HL-60/S4 treated with retinoic acid at 250 ng/mL for 4 days and 3 days (cell line): ENCODE measurements at regions not wholly inside any gene's neighbourhood (a gene's known extent, or its start where the extent isn't known, plus 50 kb on each side); places are given as distances from the start of the nearest gene placed in this dataset.

Experiments used
- in situ Hi-C: fragments of 300-500 bp; cut with MboI; formaldehyde crosslinking; loops from 2 replicates; pipeline ENCODE4 v1.7.0; 2022; ENCODE audit warnings: low sequenced_read_pairs

DNA sequence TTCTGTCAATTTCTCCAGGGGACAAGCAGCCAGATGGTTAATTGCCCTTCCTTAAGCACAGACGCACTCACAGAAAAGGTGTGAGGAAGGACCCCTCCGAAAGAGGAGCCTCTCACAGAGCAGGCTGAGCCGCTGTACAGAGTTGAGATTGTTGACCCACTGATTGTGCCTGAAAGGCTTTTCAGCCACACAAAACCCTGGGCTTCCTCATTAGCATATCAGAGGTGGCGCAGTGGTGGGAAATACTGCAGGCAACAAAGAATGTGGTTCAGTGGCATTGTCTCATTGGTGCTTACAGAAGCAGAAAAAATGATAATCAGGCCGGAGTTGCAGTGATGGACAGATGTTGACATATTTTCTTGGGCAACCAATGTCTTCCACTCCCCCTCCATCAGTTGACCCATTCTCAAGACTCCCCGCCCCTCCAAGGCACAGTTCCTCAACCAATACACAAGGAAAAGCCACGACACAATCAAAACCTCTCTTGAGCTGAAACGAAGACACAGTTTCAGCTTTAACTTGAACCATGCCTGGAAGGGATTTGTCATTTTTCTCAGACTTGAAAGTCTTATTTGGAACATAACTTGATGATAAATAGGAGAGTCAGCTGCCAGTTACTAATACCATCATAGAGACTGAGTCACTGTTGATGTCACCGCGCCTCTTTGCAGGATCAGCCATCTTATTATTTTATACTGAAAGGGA, 53.1 kb downstream of the ATXN3L start:
- in situ Hi-C loops, result no loop called here

GRCh38 chrX:13265549-13266132, 54.2 kb downstream of the ATXN3L start:
- in situ Hi-C loops, result no loop called here

GRCh38 chrX:13265111-13265510, 54.7 kb downstream of the ATXN3L start:
- in situ Hi-C loops, result no loop called here

GRCh38 chrX:13263560-13264251, 56.1 kb downstream of the ATXN3L start:
- in situ Hi-C loops, result no loop called here

GRCh38 chrX:13261348-13261747, 58.5 kb downstream of the ATXN3L start:
- in situ Hi-C loops, result no loop called here

- in situ Hi-C loops, result no loop called here
Measured at GRCh38 chrX:13260598-13260997, 59.3 kb downstream of the ATXN3L start.

- in situ Hi-C loops, result no loop called here
Measured at GRCh38 chrX:13258725-13259124, 61.1 kb downstream of the ATXN3L start.

GRCh38 chrX:13258052-13258444, 61.8 kb downstream of the ATXN3L start:
- in situ Hi-C loops, result no loop called here

DNA sequence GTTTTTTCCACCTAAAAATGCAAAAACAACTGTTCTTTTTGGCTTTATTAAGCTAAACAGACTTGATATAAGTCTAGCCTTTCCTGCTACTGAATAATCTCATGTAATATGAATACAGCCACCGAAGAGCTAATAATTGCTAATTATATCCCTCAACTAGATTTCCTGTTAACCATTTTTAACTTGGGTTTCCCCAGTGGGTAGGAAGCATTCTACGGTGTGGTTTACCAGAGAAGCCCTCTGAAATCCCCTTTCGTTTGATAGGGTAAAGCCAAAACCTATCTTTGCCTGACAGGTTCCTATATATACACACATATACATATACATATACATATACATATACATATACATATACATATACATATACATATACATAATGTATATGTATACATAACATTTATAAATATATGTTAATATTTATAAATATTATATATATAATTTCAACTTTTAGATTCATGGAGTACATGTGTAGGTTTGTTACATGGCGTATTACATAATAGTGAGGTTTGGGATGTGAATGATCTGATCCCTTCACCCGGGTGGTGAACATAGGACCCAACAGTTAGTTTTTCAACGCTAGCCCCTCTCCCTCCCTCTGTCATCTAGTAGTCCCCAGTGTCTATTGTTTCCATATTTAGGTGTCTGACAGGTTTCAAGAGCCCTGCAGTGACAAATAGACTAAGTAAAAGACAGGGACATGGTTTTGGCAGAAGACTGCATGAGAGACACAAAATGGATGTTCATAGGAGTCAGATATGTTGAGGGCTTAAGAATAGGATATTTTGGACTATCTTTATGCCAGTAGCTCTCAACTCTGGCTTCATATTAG, 62.4 kb downstream of the ATXN3L start:
- in situ Hi-C loops, result no loop called here

- in situ Hi-C loops, result no loop called here
Measured at GRCh38 chrX:13256603-13257002, 63.2 kb downstream of the ATXN3L start.

- in situ Hi-C loops, result no loop called here
Measured at GRCh38 chrX:13254870-13255269, 65.0 kb downstream of the ATXN3L start.

DNA sequence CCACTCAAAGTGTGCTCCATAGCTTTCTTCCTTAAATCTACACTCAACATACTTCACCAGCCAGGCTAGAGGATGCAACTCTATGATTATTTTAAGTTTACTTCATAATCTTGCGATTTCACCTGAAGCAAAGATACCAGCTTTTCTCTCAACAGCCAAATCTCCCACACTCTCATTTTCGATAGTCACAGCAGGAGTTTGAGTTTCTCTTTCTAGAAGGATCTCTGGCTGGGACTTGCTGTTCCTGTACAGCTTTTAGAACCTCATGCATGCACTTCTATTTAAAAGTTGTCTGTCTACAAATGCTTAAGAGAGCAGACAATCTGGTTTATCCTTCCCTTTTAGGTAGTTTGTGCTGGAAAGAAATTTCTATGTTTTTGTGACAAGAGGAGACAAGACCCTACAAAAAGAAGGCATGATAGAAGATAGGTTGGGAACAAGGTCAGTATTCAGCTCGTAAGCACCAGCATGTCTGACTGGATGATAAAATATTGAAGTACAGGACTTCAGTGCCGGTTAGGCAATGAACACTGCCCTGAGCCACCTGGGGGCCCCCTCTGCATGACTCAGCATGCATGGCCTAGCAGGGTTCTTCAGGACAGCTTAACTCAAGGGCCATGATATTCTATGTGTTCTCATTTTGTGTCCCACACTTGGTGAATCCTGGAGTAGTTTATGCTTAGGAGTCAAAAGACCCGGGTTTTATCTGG, 65.6 kb downstream of the ATXN3L start:
- in situ Hi-C loops, result no loop called here

GRCh38 chrX:13253223-13253622, 66.6 kb downstream of the ATXN3L start:
- in situ Hi-C loops, result no loop called here

- in situ Hi-C loops, result no loop called here
Measured at GRCh38 chrX:13252726-13253125, 67.1 kb downstream of the ATXN3L start.

DNA sequence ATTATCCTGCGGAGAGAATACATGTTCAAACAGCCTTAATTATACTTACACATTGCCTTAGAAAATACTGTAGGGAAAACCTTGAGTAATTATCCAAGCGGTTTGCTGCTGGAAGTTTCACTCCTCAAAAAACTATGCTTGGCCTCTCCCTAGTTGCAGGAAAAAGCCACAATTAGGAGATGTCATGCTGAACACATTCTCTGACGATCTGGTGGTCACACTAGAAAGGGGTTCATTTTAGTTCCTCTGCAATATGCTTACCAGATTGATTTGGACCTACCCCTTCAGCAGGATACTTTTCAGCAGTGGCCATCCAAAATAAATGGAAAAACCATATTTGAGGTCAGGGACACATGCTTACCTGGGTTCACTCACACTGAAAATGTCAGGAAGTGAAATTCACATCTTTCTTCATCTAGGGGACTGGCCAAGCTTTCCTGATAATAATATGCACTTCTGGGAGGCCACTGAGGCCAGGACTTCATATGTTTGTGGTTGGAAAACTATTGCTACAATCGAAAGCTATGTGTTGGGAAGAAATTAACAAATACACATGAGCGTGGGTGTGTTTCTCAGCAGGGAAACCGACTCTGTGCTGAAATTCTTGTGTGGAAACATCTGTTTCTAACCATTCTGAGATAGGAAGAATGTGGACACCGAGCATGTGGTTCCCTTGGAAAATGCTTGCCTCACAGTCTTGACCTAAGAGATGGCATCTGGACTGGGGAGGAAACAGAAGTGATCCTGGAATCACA, 68.8 kb downstream of the ATXN3L start:
- in situ Hi-C loops, result no loop called here

DNA sequence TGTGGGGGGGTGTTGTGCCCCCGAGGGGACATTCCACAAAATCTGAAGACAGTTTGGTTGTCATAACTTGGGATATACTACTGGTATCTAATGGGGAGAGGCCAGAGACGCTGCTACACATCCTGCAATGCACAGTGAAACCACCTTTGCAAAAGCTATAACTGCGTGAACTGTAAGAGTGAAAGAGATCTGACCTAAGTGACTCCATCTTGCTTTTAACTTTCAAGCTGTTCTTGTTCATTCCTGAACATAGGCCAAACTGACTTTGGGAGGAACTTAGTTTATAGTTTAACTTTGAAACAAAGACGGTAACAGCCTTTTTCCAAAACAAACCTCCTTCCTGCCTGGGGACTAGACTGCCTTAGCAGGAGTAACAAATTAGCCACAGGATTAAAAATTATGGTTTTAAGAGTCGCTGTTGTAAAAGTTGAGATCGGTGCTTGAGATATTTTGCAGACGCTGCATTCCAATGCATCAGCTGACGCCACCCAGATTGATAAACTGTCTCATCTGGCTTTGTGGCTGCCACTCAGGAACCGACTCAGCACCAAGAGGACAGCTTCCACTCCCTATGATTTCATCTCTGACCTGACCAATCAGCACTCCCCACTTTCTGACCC, 70.9 kb downstream of the ATXN3L start:
- in situ Hi-C loops, result no loop called here

GRCh38 chrX:13239272-13239671, 80.6 kb downstream of the ATXN3L start:
- in situ Hi-C loops, result no loop called here

DNA sequence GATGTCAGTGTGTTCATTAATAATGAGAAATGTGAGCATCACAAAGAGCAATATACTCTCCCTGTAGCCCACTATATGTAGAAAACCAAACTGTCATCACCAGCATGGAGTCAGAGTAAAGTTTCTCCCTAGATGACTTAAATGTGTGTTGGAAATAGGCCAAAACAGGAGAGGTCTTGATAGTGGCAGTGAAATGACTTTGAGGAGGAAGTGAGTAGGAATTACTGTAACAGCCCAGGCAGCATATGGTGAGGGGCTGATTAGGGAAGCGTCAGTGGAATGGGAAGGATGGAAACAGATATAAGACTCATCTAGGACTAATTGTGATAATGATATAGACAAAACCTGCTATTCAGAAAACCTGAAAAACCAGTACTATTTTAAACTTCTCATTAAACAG, 83.9 kb downstream of the ATXN3L start:
- in situ Hi-C loops, result no loop called here

- in situ Hi-C loops, result no loop called here
Measured at GRCh38 chrX:13232484-13232883, 87.4 kb downstream of the ATXN3L start.

DNA sequence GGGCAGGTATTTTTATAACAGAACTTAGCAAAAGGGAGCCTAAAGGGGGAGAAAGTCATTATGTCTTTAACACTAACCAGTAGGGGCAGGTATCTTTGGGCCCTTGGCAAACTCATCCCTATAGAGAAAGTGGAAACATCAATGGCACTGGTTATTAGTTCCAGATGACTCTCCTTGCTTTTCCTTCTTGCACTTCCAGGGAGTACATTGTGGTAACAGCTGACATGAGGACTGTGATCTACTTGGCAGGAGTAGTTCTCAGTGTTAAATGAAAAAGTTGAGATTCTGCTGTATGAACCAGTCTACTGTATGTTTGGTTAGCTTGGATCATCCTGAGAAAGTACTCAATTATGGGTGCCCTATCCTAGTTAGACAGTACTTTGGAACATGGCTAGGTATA, 93.6 kb downstream of the ATXN3L start:
- in situ Hi-C loops, result no loop called here
